IMR-90 (cell line): ENCODE measurements at regions not wholly inside any gene's neighbourhood (a gene's known extent, or its start where the extent isn't known, plus 50 kb on each side); places are given as distances from the start of the nearest gene placed in this dataset.

ENCODE experiments used
- ATAC-seq: fragments of 200-7000 bp; cut with Tn5 transposase; 2 replicates; pipeline ENCODE4 v1.9.1; 2020; ENCODE audit warnings: low read depth, mild to moderate bottlenecking, moderate library complexity
- BruUV-seq: library from RNA; stranded (reverse); fragments of 400-500 nt; replicated peaks from 2 replicates; lab custom pipeline; 2021; lab: Mats Ljungman, UMichigan
- CTCF ChIA-PET: fragments of 300-600 bp; formaldehyde crosslinking; extraction: SDS; loops from one replicate; lab custom pipeline; 2021; ENCODE audit warnings: antibody characterized with exemption; lab: Yijun Ruan, JAX
- POLR2A ChIA-PET: fragments of 300-600 bp; sonication (Branson Sonifier 250); formaldehyde crosslinking; loops from one replicate; lab custom pipeline; 2022; ENCODE audit warnings: antibody characterized with exemption; ENCODE audit not compliant: unreplicated experiment; lab: Charles Lee
- DNase-seq: peaks from one replicate; pipeline ENCODE4 v3.0.0; 2013
- H2AFZ ChIP-seq: replicated peaks from 2 replicates; pipeline ENCODE3; 2013; ENCODE audit warnings: low read length, mild to moderate bottlenecking; ENCODE audit not compliant: poor library complexity
- H2AK5ac ChIP-seq: 2 replicates; pipeline ENCODE4 v1.6.1; 2013; ENCODE audit warnings: low read depth, low read length, inconsistent platforms
- H2AK9ac ChIP-seq: replicated peaks from 2 replicates; pipeline ENCODE3; 2013; ENCODE audit warnings: mild to moderate bottlenecking, low read depth, low read length, moderate library complexity; ENCODE audit not compliant: poor library complexity
- H2BK120ac ChIP-seq: 2 replicates; pipeline ENCODE4 v1.6.1; 2013; ENCODE audit warnings: low read depth, low read length, inconsistent platforms
- H2BK15ac ChIP-seq: 3 replicates; pipeline ENCODE4 v1.6.1; 2013; ENCODE audit warnings: low read depth, low read length, inconsistent platforms
- H2BK20ac ChIP-seq: 2 replicates; pipeline ENCODE4 v1.6.1; 2013; ENCODE audit warnings: low read depth, mild to moderate bottlenecking, inconsistent platforms, low read length, moderate library complexity
- H2BK5ac ChIP-seq: 2 replicates; pipeline ENCODE4 v1.6.1; 2013; ENCODE audit warnings: mild to moderate bottlenecking, low read depth, low read length, inconsistent platforms; ENCODE audit not compliant: poor library complexity, severe bottlenecking
- H3K14ac ChIP-seq: replicated peaks from 2 replicates; pipeline ENCODE4 v1.6.1; 2013; ENCODE audit warnings: low read depth, low read length, inconsistent platforms
- H3K18ac ChIP-seq: 2 replicates; pipeline ENCODE4 v1.6.1; 2013; ENCODE audit warnings: low read depth, low read length, control low read depth
- H3K23ac ChIP-seq: 2 replicates; pipeline ENCODE4 v1.6.1; 2013; ENCODE audit warnings: low read depth, low read length, inconsistent platforms
- H3K27ac ChIP-seq: 2 replicates; pipeline ENCODE4 v1.5.1; 2013; ENCODE audit warnings: mild to moderate bottlenecking, control low read depth, low read length; ENCODE audit not compliant: insufficient read depth
- H3K27me3 ChIP-seq: 2 replicates; pipeline ENCODE4 v1.6.1; 2013; ENCODE audit warnings: low read length; ENCODE audit not compliant: control insufficient read depth, insufficient read depth
- H3K36me3 ChIP-seq: 2 replicates; pipeline ENCODE4 v1.6.1; 2013; ENCODE audit warnings: low read length, mixed read lengths; ENCODE audit not compliant: control insufficient read depth, insufficient read depth
- H3K4ac ChIP-seq: 2 replicates; pipeline ENCODE4 v1.6.1; 2013; ENCODE audit warnings: low read depth, low read length, inconsistent platforms
- H3K4me1 ChIP-seq: 2 replicates; pipeline ENCODE4 v1.6.1; 2013; ENCODE audit warnings: low read length, mixed read lengths; ENCODE audit not compliant: control insufficient read depth, insufficient read depth
- H3K4me2 ChIP-seq: 2 replicates; pipeline ENCODE4 v1.6.1; 2013; ENCODE audit warnings: low read depth, mild to moderate bottlenecking, control low read depth, low read length, moderate library complexity
- H3K4me3 ChIP-seq: 2 replicates; pipeline ENCODE4 v1.5.1; 2013; ENCODE audit warnings: low read depth, mild to moderate bottlenecking, control low read depth, low read length, moderate library complexity; ENCODE audit not compliant: insufficient read depth
- H3K56ac ChIP-seq: 2 replicates; pipeline ENCODE4 v1.6.1; 2013; ENCODE audit warnings: low read length, inconsistent platforms; ENCODE audit not compliant: insufficient read depth; ENCODE audit errors: extremely low read depth
- H3K79me1 ChIP-seq, 2 experiments: 2 replicates each; pipeline ENCODE4 v1.6.1; 2013; ENCODE audit warnings: low read length in 2 of 2, inconsistent platforms in 1 of 2, low read depth in 1 of 2
- H3K9ac ChIP-seq: 2 replicates; pipeline ENCODE4 v1.6.1; 2013; ENCODE audit warnings: low read depth, low read length, control low read depth
- H3K9me1 ChIP-seq: 2 replicates; pipeline ENCODE4 v1.6.1; 2013; ENCODE audit warnings: low read length, inconsistent platforms; ENCODE audit not compliant: insufficient read depth
- H3K9me3 ChIP-seq: 2 replicates; pipeline ENCODE4 v1.6.1; 2013; ENCODE audit warnings: low read length; ENCODE audit not compliant: control insufficient read depth, insufficient read depth
- H4K20me1 ChIP-seq: 2 replicates; pipeline ENCODE4 v1.6.1; 2013; ENCODE audit warnings: low read length, inconsistent platforms; ENCODE audit not compliant: insufficient read depth
- H4K5ac ChIP-seq: 2 replicates; pipeline ENCODE4 v1.6.1; 2013; ENCODE audit warnings: mild to moderate bottlenecking, low read depth, low read length, control low read depth
- H4K8ac ChIP-seq, 2 experiments: 2 replicates each; pipeline ENCODE4 v1.6.1; 2013; ENCODE audit warnings: low read depth in 2 of 2, low read length in 2 of 2, control low read depth in 1 of 2, inconsistent platforms in 1 of 2
- H4K91ac ChIP-seq: 2 replicates; pipeline ENCODE4 v1.6.1; 2013; ENCODE audit warnings: low read depth, low read length, inconsistent platforms; ENCODE audit not compliant: insufficient read depth
- MXI1 ChIP-seq: IDR thresholded peaks from 2 replicates; pipeline ENCODE4 v1.6.1; 2012; ENCODE audit warnings: low read depth, mild to moderate bottlenecking, low read length, moderate library complexity, borderline replicate concordance
- POLR2A ChIP-seq: IDR thresholded peaks from 2 replicates; pipeline ENCODE4 v1.6.1; 2012; ENCODE audit warnings: mild to moderate bottlenecking, low read depth, low read length
- WGBS, 2 experiments: methylation state at CpG; one replicate each; pipeline versions ENCODE4 v1.1.5 to v1.1.7; 2013; ENCODE audit warnings: missing lambda C conversion rate in 2 of 2; ENCODE audit not compliant: insufficient read length in 1 of 2; ENCODE audit errors: extremely low coverage in 2 of 2; 5-methylcytosine and 5-hydroxymethylcytosine counted together
- dilution Hi-C: fragments of 300-500 bp; cut with HindIII; formaldehyde crosslinking; loops from one replicate; pipeline ENCODE4 v1.14.3; 2018; ENCODE audit warnings: low sequenced_read_pairs; ENCODE audit not compliant: unreplicated experiment
- in situ Hi-C: fragments of 300-500 bp; cut with MboI; formaldehyde crosslinking; loops from 3 replicates; pipeline ENCODE4 v1.14.3; 2019; ENCODE audit warnings: low sequenced_read_pairs, inconsistent platforms, mixed read lengths
- intact Hi-C: fragments of 100-400 bp; cut with micrococcal nuclease; formaldehyde crosslinking; loops from 2 replicates; pipeline ENCODE4 v1.10.0; 2022
- TF ChIP-seq, protein P1 (sequence below): fragments of 150-350 bp; IDR thresholded peaks from 2 replicates; pipeline ENCODE4 v1.6.1; 2017; ENCODE audit warnings: mild to moderate bottlenecking, antibody characterized with exemption, low read length, low read depth

DNA sequence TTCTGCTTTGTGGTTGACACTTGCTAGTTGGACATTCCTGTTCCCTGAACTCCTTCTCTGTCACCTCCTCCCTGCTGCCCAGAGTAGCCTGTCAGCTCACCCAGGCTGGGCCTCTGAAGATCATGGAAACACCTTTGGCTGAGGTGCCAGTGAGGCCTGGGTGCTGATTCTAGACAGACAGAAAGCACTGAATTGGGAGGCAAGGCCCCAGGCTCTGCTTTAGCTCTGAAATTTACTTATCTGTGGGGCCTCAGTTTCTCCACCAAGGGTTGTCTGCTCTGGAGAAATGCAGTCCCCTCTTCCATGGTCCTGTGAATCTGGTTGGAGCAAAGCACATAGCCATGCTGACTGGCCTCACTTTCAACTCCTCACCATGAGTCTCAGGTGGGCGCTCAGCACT lies 104.6 kb upstream of the SIX3 start:
- Histone ChIP-seq H4K8ac (no peak overlapping the region), H4K91ac (no peak overlapping the region), H3K14ac (no peak overlapping the region), H2BK120ac (no peak overlapping the region), H3K79me1 (no peaks in the 10 kb centered on the region), H3K9ac (no peak overlapping the region), H4K5ac (no peak overlapping the region), H2BK20ac (no peak overlapping the region), H3K9me1 (no peaks in the 10 kb centered on the region), H2AK5ac (no peak overlapping the region), H3K56ac (no peak overlapping the region), H3K4me3 (no peak overlapping the region), H2BK5ac (no peak overlapping the region), H2BK15ac (no peak overlapping the region), H4K20me1 (no peaks in the 10 kb centered on the region), H3K4ac (no peak overlapping the region), H2AK9ac (no peak overlapping the region), H3K18ac (no peak overlapping the region), H2AFZ (no peak overlapping the region), H3K9me3 (no peaks in the 10 kb centered on the region), H3K27ac (no peak overlapping the region), H3K27me3 (peaks cover 7% of the 10 kb centered on the region), H3K4me1 (no peaks in the 10 kb centered on the region), H3K36me3 (no peaks in the 10 kb centered on the region), H3K4me2 (no peak overlapping the region), H3K23ac (no peak overlapping the region)
- dilution Hi-C loops, result no loop called here
- POLR2A ChIA-PET, result no interaction called here
- no TSS peak for BruUV-seq
- no peak for ATAC-seq
- intact Hi-C loops, result no loop called here
- CTCF ChIA-PET, result no interaction called here
- in situ Hi-C loops, result no loop called here
- TF ChIP-seq, protein P1, sequence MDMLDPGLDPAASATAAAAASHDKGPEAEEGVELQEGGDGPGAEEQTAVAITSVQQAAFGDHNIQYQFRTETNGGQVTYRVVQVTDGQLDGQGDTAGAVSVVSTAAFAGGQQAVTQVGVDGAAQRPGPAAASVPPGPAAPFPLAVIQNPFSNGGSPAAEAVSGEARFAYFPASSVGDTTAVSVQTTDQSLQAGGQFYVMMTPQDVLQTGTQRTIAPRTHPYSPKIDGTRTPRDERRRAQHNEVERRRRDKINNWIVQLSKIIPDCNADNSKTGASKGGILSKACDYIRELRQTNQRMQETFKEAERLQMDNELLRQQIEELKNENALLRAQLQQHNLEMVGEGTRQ, result no peak
- TF ChIP-seq POLR2A (no peak), MXI1 (no peak)
- WGBS, 2 experiments, result no CpG with 5 or more reads among the region's 1 CpG
- DNase-seq, result no peak
